Dendritic cell treated with granulocyte-macrophage colony-stimulating factor and Interleukin-4, amounts not matched to agents 40 ng/mL and 50 ng/mL, for 4 days (primary cell): ENCODE measurements at regions not wholly inside any gene's neighbourhood (a gene's known extent, or its start where the extent isn't known, plus 50 kb on each side); places are given as distances from the start of the nearest gene placed in this dataset.
"Not testable (repeated sequence)": the region's sequence is repeated elsewhere in the genome, so short reads cannot be mapped to it uniquely, and the experiment has no call there.

Experiments used
- H3K27ac Mint-ChIP-seq: one replicate; pipeline ENCODE4 v1.8.0; 2022; ENCODE audit warnings: mild to moderate bottlenecking, mixed read lengths
- H3K27me3 Mint-ChIP-seq: one replicate; pipeline ENCODE4 v1.8.0; 2022; ENCODE audit warnings: mild to moderate bottlenecking, mixed read lengths
- H3K36me3 Mint-ChIP-seq: one replicate; pipeline ENCODE4 v1.8.0; 2022; ENCODE audit warnings: low read depth, mixed read lengths
- H3K4me1 Mint-ChIP-seq: one replicate; pipeline ENCODE4 v1.8.0; 2022; ENCODE audit warnings: low read depth, mixed read lengths
- H3K4me3 Mint-ChIP-seq: one replicate; pipeline ENCODE4 v1.8.0; 2022; ENCODE audit warnings: mild to moderate bottlenecking, moderate library complexity, mixed read lengths
- H3K9me3 Mint-ChIP-seq: one replicate; pipeline ENCODE4 v1.8.0; 2022; ENCODE audit warnings: mixed read lengths
- intact Hi-C: fragments of 100-400 bp; cut with micrococcal nuclease; formaldehyde crosslinking; loops from one replicate; pipeline ENCODE4 v1.15.0; 2022

DNA sequence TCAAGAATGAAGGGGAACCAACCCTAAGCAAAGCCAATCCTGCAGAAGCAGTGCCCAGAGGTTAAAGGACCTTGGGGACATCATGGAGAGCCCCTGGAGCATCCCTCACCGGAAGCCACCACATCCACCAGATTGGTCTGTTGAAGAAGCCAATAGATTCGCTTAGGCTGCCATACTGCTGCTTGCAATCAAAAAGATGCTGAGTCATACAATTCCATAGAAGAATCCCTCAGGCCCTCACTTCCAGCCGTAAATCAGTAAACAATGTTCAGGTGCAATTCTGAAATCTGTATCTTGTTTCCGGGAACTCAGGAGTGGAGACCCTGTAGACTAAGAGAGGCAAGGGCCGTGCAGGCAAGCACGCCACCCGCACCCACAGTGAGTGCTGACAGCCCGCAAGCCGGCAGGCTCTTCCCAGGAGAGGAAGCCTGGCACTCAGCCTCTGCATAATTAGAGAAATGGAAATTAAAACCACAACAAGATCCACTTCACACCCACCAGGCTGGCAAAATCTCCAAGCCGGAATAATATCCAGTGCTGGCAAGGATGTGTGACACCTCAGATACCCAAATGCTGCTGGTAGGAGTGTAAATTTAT lies 156.4 kb upstream of the FOXD4L5 start:
- H3K4me3 Mint-ChIP-seq, intact Hi-C loops, H3K27me3 Mint-ChIP-seq, H3K36me3 Mint-ChIP-seq, H3K4me1 Mint-ChIP-seq, H3K27ac Mint-ChIP-seq: not testable (repeated sequence)
- peaks cover 54% of the 10 kb centered on the region for H3K9me3 Mint-ChIP-seq

GRCh38 chr9:65437724-65438123 lies 152.7 kb upstream of the FOXD4L5 start:
- Mint-ChIP-seq H3K4me1 (no peaks in the 10 kb centered on the region), H3K9me3 (peaks cover 45% of the 10 kb centered on the region), H3K27ac (no peak overlapping the region), H3K36me3 (no peaks in the 10 kb centered on the region), H3K27me3 (no peaks in the 10 kb centered on the region), H3K4me3 (no peak overlapping the region)
- intact Hi-C loops, result no loop called here

GRCh38 chr9:65435464-65435863 lies 150.5 kb upstream of the FOXD4L5 start:
- Mint-ChIP-seq H3K4me3 (no peak overlapping the region), H3K4me1 (no peaks in the 10 kb centered on the region), H3K27ac (no peak overlapping the region), H3K36me3 (no peaks in the 10 kb centered on the region), H3K27me3 (no peaks in the 10 kb centered on the region), H3K9me3 (peaks cover 62% of the 10 kb centered on the region)
- intact Hi-C loops, result no loop called here

- intact Hi-C loops, result no loop called here
- no peak overlapping the region for H3K4me3 Mint-ChIP-seq
- no peaks in the 10 kb centered on the region for H3K4me1 Mint-ChIP-seq
- H3K36me3 Mint-ChIP-seq, result no peaks in the 10 kb centered on the region
- peaks cover 71% of the 10 kb centered on the region for H3K9me3 Mint-ChIP-seq
- no peak overlapping the region for H3K27ac Mint-ChIP-seq
- H3K27me3 Mint-ChIP-seq, result no peaks in the 10 kb centered on the region
These were observed 147.8 kb upstream of the FOXD4L5 start for GRCh38 chr9:65432722-65433323.

GRCh38 chr9:65432051-65432450 lies 147.0 kb upstream of the FOXD4L5 start:
- intact Hi-C loops, result no loop called here
- Mint-ChIP-seq H3K27me3 (no peaks in the 10 kb centered on the region), H3K4me1 (no peaks in the 10 kb centered on the region), H3K27ac (no peak overlapping the region), H3K9me3 (peaks cover 63% of the 10 kb centered on the region), H3K36me3 (no peaks in the 10 kb centered on the region), H3K4me3 (no peak overlapping the region)

DNA sequence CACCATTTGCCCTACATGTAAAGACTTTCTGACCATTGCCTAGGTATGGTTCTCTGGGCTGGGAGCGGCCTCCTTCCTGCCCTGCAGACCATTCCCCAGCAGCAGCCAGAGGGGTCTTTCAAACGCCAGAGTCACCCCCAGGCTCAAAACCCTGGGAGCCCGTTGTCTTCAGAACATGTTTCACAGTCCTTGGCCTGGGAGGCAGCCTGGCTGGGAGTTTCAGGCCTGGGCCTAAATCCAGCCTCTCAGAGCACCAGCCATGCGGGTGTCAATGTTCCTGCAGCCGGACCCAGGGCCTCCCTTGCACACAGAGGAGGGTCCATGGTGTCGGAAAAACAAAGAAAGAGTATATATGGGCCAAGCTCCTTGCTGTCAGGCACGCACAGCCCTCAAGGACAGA lies 145.2 kb upstream of the FOXD4L5 start:
- H3K27ac Mint-ChIP-seq, result no peak overlapping the region
- H3K4me1 Mint-ChIP-seq, result no peaks in the 10 kb centered on the region
- H3K9me3 Mint-ChIP-seq, result peaks cover 62% of the 10 kb centered on the region
- no peaks in the 10 kb centered on the region for H3K36me3 Mint-ChIP-seq
- intact Hi-C loops, result no loop called here
- no peak overlapping the region for H3K4me3 Mint-ChIP-seq
- no peaks in the 10 kb centered on the region for H3K27me3 Mint-ChIP-seq

DNA sequence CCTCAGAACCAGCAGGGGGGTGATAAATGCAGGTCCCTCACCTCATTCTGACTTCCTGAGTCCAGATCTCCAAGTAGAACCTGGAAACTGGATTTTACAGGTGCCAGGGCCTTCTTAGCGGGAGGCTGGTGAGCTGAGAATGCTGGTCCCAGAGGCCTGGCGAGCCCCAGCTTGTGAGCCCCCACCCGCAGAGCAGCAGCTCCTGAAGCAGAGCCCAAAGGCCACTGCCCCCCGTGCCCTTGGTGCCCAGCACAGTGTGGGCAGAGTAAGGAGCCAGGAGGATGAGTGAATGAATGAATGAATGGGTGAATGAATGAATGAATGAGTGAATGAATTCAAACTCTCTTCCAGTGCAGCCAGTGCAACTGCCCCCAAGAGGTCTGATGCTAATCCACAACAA lies 142.4 kb upstream of the FOXD4L5 start:
- H3K27me3 Mint-ChIP-seq, intact Hi-C loops, H3K4me1 Mint-ChIP-seq, H3K27ac Mint-ChIP-seq, H3K36me3 Mint-ChIP-seq, H3K4me3 Mint-ChIP-seq: not testable (repeated sequence)
- H3K9me3 Mint-ChIP-seq, result peaks cover 72% of the 10 kb centered on the region

- H3K27ac Mint-ChIP-seq, H3K4me3 Mint-ChIP-seq, intact Hi-C loops, H3K36me3 Mint-ChIP-seq, H3K27me3 Mint-ChIP-seq, H3K4me1 Mint-ChIP-seq: not testable (repeated sequence)
- H3K9me3 Mint-ChIP-seq, result peaks cover 72% of the 10 kb centered on the region
These were observed 141.8 kb upstream of the FOXD4L5 start for GRCh38 chr9:65426813-65427212.

DNA sequence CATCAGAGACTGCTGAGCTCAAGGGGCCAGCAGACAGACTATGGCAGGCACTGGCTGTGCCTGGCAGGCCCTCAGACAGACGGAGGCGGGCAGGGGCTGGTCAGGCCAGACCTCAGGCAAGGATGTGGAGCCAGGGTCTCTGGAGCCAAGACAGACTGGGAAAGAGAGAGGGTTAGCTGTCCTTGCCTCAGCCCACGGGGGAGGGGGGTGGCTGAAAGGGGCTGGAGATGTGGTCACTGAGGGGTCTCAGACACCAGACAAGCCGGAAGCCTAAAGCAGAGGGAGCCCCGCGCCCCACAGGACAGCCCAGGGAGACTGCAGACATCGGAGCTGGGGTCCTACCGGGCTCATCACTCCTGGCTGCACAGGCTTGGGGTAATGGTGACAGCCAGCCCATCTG lies 141.2 kb upstream of the FOXD4L5 start:
- Mint-ChIP-seq H3K27ac (no peak overlapping the region), H3K4me3 (no peak overlapping the region), H3K27me3 (no peaks in the 10 kb centered on the region), H3K9me3 (peaks cover 72% of the 10 kb centered on the region), H3K4me1 (no peaks in the 10 kb centered on the region), H3K36me3 (no peaks in the 10 kb centered on the region)
- intact Hi-C loops, result no loop called here

DNA sequence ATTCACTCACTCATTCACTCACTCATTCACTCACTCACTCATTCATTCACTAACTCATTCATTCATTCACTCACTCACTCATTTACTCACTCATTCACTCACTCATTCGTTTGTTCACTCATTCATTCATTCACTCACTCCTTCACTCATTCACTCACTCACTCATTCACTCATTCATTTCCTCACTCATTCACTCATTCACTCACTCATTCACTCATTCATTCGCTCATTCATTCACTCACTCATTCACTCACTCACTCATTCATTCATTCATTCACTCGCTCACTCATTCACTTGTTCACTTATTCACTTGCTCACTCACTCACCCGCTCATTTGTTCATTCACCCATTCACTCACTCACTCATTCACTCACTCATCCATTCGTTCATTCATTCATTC lies 140.2 kb upstream of the FOXD4L5 start:
- intact Hi-C loops, H3K27ac Mint-ChIP-seq, H3K36me3 Mint-ChIP-seq, H3K4me1 Mint-ChIP-seq, H3K4me3 Mint-ChIP-seq, H3K27me3 Mint-ChIP-seq: not testable (repeated sequence)
- H3K9me3 Mint-ChIP-seq, result peaks cover 71% of the 10 kb centered on the region

DNA sequence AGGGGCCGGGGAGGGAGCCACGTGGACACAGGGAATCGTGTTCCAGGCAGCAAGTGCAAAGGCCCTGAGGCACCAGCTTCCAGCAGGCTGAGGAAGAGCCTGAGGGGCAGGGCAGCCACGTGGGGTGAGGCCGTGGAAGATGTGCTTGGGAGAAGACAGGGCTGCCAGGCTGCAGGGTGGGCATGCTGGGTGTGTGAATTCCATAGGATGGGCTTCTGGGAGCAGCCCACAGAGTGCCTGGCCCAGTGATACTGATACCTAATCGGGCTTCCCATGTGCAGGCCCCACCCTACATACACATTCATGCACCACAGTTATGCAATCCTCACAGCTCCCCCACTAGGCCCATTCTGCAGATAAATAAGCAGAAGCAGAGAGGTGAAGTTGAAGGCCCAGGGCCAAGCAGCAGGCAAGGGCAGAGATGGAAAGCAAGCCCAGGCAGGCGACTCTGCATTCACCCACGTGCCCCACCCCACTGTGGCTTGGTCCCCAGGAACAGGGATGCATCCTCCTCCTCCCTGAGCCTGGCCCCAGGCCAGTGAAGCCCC lies 139.5 kb upstream of the FOXD4L5 start:
- intact Hi-C loops, H3K4me1 Mint-ChIP-seq, H3K27me3 Mint-ChIP-seq, H3K36me3 Mint-ChIP-seq, H3K27ac Mint-ChIP-seq, H3K4me3 Mint-ChIP-seq: not testable (repeated sequence)
- H3K9me3 Mint-ChIP-seq, result peaks cover 69% of the 10 kb centered on the region

- H3K4me1 Mint-ChIP-seq, H3K36me3 Mint-ChIP-seq, intact Hi-C loops, H3K27me3 Mint-ChIP-seq, H3K4me3 Mint-ChIP-seq, H3K27ac Mint-ChIP-seq: not testable (repeated sequence)
- H3K9me3 Mint-ChIP-seq, result peaks cover 69% of the 10 kb centered on the region
These were observed 138.9 kb upstream of the FOXD4L5 start for GRCh38 chr9:65423691-65424436.

- H3K27ac Mint-ChIP-seq, H3K27me3 Mint-ChIP-seq, intact Hi-C loops, H3K36me3 Mint-ChIP-seq, H3K4me1 Mint-ChIP-seq, H3K4me3 Mint-ChIP-seq: not testable (repeated sequence)
- H3K9me3 Mint-ChIP-seq, result peaks cover 71% of the 10 kb centered on the region
These were observed 138.1 kb upstream of the FOXD4L5 start for GRCh38 chr9:65422966-65423690.

- peaks cover 84% of the 10 kb centered on the region for H3K9me3 Mint-ChIP-seq
- intact Hi-C loops, result not testable (repeated sequence)
These were observed 136.5 kb upstream of the FOXD4L5 start for GRCh38 chr9:65421486-65421885.

More at GRCh38 chr9:65421486-65421885, 136.5 kb upstream of the FOXD4L5 start:
- H3K36me3 Mint-ChIP-seq, H3K4me1 Mint-ChIP-seq, H3K27ac Mint-ChIP-seq, H3K4me3 Mint-ChIP-seq, H3K27me3 Mint-ChIP-seq: not testable (repeated sequence)
